SU-DHL-6 (cell line): ENCODE measurements at regions not wholly inside any gene's neighbourhood (a gene's known extent, or its start where the extent isn't known, plus 50 kb on each side); places are given as distances from the start of the nearest gene placed in this dataset.
"Not testable (repeated sequence)": the region's sequence is repeated elsewhere in the genome, so short reads cannot be mapped to it uniquely, and the experiment has no call there.

Experiments used
- H2AFZ ChIP-seq: fragments of 200-600 bp; sonication (generic); 2 replicates; pipeline ENCODE4 v1.6.1; 2014; ENCODE audit warnings: low read depth, mild to moderate bottlenecking, moderate library complexity, mixed read lengths, antibody characterized with exemption, low read length; ENCODE audit not compliant: severe bottlenecking
- H3F3A ChIP-seq: fragments of 200-600 bp; shearing (Covaris generic); 2 replicates; pipeline ENCODE4 v1.6.0; 2016; ENCODE audit warnings: antibody characterized with exemption, mild to moderate bottlenecking; ENCODE audit not compliant: insufficient read depth
- H3K27ac ChIP-seq: fragments of 200-600 bp; sonication (generic); 2 replicates; pipeline ENCODE4 v1.5.1; 2016; ENCODE audit warnings: low read depth, mild to moderate bottlenecking, low read length, moderate library complexity, mixed read lengths
- H3K27me3 ChIP-seq: fragments of 200-600 bp; sonication (generic), shearing (Covaris generic); 2 replicates; pipeline ENCODE4 v1.6.0; 2014; ENCODE audit warnings: mild to moderate bottlenecking, low read length
- H3K36me3 ChIP-seq: fragments of 200-600 bp; sonication (generic); 2 replicates; pipeline ENCODE4 v1.6.1; 2014; ENCODE audit warnings: mild to moderate bottlenecking, low read length, mixed read lengths
- H3K4me2 ChIP-seq: fragments of 300-600, 200-600 bp; shearing (Covaris generic), sonication (generic); 2 replicates; pipeline ENCODE4 v1.6.0; 2014; ENCODE audit warnings: low read length, low read depth, mild to moderate bottlenecking; ENCODE audit not compliant: poor library complexity, severe bottlenecking
- H3K4me3 ChIP-seq: fragments of 200-600 bp; sonication (generic); 2 replicates; pipeline ENCODE4 v1.5.1; 2014; ENCODE audit warnings: antibody characterized with exemption, low read length, mild to moderate bottlenecking, mixed read lengths; ENCODE audit not compliant: insufficient read depth, poor library complexity, severe bottlenecking
- H3K79me2 ChIP-seq: fragments of 200-600 bp; sonication (generic); 2 replicates; pipeline ENCODE4 v1.6.1; 2014; ENCODE audit warnings: mild to moderate bottlenecking, low read length, moderate library complexity; ENCODE audit not compliant: insufficient read depth
- H3K9ac ChIP-seq: fragments of 200-600 bp; sonication (generic); 2 replicates; pipeline ENCODE4 v1.7.0; 2014; ENCODE audit warnings: mild to moderate bottlenecking, low read length
- H3K9me2 ChIP-seq: fragments of 200-600 bp; sonication (generic); replicated peaks from 2 replicates; pipeline ENCODE4 v1.6.1; 2014; ENCODE audit warnings: low read length; ENCODE audit not compliant: insufficient read depth
- H3K9me3 ChIP-seq: fragments of 200-600 bp; sonication (generic); 2 replicates; pipeline ENCODE4 v1.6.1; 2014; ENCODE audit warnings: low read length, mixed read lengths; ENCODE audit not compliant: insufficient read depth
- H4K20me1 ChIP-seq: fragments of 200-600 bp; sonication (generic); 2 replicates; pipeline ENCODE4 v1.6.1; 2014; ENCODE audit warnings: low read depth, mild to moderate bottlenecking, antibody characterized with exemption, low read length, moderate library complexity, mixed read lengths
- EZH2phosphoT487 ChIP-seq: fragments of 200-600 bp; sonication (generic), shearing (Covaris generic); conservative IDR thresholded peaks from 2 replicates; pipeline ENCODE4 v1.6.1; 2018; ENCODE audit warnings: mild to moderate bottlenecking, antibody characterized with exemption, low read length, moderate library complexity, mixed read lengths
- TF ChIP-seq, protein P1 (sequence below): fragments of 200-600 bp; sonication (generic); IDR thresholded peaks from one replicate; pipeline ENCODE4 v1.5.1; 2017; ENCODE audit warnings: antibody characterized with exemption, mild to moderate bottlenecking, low read length, moderate library complexity; ENCODE audit not compliant: insufficient read depth, poor library complexity, severe bottlenecking

DNA sequence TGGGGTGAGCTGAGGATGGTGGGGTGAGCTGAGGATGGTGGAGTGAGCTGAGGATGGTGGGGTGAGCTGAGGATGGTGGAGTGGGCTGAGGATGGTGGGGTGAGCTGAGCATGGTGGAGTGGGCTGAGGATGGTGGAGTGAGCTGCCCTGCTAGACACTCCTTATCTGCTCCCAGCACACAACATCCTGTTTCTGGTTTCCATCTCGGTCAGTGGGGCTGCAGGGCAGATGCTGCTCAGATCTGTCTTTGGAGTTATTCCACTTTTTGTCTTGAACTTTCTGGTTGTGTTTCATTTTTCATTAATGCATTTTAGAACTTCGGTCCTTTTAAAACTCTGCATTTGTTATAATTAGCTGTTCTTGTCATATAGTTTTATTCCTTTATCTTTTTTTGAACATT lies 67.9 kb upstream of the ANTXRL start:
- H3K27ac ChIP-seq, result no peak overlapping the region
- H4K20me1 ChIP-seq, result no peaks in the 10 kb centered on the region
- no peaks in the 10 kb centered on the region for H3F3A ChIP-seq
- no peak overlapping the region for H3K4me3 ChIP-seq
- H3K79me2 ChIP-seq, result no peaks in the 10 kb centered on the region
- H3K9me2 ChIP-seq, result no peaks in the 10 kb centered on the region
- TF ChIP-seq EZH2phosphoT487, result no peak
- TF ChIP-seq, protein P1, sequence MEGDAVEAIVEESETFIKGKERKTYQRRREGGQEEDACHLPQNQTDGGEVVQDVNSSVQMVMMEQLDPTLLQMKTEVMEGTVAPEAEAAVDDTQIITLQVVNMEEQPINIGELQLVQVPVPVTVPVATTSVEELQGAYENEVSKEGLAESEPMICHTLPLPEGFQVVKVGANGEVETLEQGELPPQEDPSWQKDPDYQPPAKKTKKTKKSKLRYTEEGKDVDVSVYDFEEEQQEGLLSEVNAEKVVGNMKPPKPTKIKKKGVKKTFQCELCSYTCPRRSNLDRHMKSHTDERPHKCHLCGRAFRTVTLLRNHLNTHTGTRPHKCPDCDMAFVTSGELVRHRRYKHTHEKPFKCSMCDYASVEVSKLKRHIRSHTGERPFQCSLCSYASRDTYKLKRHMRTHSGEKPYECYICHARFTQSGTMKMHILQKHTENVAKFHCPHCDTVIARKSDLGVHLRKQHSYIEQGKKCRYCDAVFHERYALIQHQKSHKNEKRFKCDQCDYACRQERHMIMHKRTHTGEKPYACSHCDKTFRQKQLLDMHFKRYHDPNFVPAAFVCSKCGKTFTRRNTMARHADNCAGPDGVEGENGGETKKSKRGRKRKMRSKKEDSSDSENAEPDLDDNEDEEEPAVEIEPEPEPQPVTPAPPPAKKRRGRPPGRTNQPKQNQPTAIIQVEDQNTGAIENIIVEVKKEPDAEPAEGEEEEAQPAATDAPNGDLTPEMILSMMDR, result no peak
- no peak overlapping the region for H3K4me2 ChIP-seq
- H3K9me3 ChIP-seq, result no peaks in the 10 kb centered on the region
- no peak overlapping the region for H2AFZ ChIP-seq
- no peaks in the 10 kb centered on the region for H3K36me3 ChIP-seq
- H3K9ac ChIP-seq, result no peak overlapping the region
- no peaks in the 10 kb centered on the region for H3K27me3 ChIP-seq

DNA sequence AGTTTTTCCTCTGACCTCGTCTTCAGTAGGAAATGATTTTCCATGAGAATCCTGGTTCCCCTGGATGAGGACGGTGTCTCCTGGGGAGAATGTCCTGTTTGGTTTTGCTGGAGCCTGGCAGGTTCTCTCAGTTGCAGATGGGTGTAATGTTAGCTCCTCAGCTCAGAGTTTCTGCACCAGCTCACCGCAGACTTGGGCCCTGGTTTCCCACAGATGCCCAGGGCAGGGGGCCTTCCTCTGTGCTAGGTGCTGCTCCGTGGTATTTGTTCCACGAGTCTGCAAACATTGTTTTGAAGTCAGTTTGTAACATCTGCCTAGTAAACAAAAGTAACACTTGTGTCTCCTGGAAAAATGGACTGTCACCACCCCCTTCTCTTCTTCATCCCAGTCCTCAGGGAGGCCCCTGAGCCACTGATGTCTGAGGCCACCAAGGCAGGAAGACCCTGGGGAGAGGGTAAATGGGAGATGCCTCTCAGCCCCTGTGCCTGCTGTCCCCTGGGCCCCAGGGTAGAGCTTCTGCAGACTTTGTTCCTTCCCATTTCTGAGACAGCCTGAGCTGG lies 67.3 kb upstream of the ANTXRL start:
- not testable (repeated sequence) for H3K79me2 ChIP-seq, H3K27ac ChIP-seq, H4K20me1 ChIP-seq, H3F3A ChIP-seq, H2AFZ ChIP-seq, H3K4me3 ChIP-seq, H3K36me3 ChIP-seq, H3K9ac ChIP-seq, H3K9me3 ChIP-seq, H3K27me3 ChIP-seq, H3K9me2 ChIP-seq, H3K4me2 ChIP-seq

DNA sequence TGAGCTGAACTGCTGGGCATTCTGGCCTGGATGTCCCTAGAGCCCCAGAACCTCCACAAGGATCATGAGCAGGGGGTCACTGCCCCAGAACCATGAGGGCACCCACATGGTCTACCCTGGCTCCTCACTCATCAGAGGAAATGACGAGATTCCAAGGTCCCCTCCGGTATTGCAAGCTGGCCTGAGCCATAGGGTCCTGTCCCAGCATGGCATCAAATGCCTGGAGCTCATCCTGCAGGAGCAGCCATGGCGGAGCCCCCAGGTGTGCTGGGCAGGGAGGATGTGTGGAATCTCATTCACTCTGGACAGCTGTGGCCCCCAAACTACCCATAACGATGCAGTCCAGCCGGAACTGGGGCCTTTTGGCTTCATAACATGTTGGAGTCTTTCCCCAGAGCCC lies 66.6 kb upstream of the ANTXRL start:
- no peaks in the 10 kb centered on the region for H3K36me3 ChIP-seq
- no peaks in the 10 kb centered on the region for H4K20me1 ChIP-seq
- no peaks in the 10 kb centered on the region for H3K27me3 ChIP-seq
- TF ChIP-seq, protein P1, result no peak
- no peak for TF ChIP-seq EZH2phosphoT487
- H2AFZ ChIP-seq, result no peak overlapping the region
- H3F3A ChIP-seq, result no peaks in the 10 kb centered on the region
- H3K4me3 ChIP-seq, result no peak overlapping the region
- H3K9me2 ChIP-seq, result no peaks in the 10 kb centered on the region
- no peak overlapping the region for H3K4me2 ChIP-seq
- no peak overlapping the region for H3K27ac ChIP-seq
- H3K9me3 ChIP-seq, result no peaks in the 10 kb centered on the region
- H3K79me2 ChIP-seq, result no peaks in the 10 kb centered on the region
- H3K9ac ChIP-seq, result no peak overlapping the region

GRCh38 chr10:46220872-46221538 lies 65.8 kb upstream of the ANTXRL start:
- Histone ChIP-seq H3K27ac (no peak overlapping the region), H3K4me3 (no peak overlapping the region), H2AFZ (no peak overlapping the region), H3K9ac (no peak overlapping the region), H3K36me3 (no peaks in the 10 kb centered on the region), H3K4me2 (no peak overlapping the region), H3K9me2 (no peaks in the 10 kb centered on the region), H3K79me2 (no peaks in the 10 kb centered on the region), H3K9me3 (no peaks in the 10 kb centered on the region), H4K20me1 (no peaks in the 10 kb centered on the region), H3K27me3 (no peaks in the 10 kb centered on the region), H3F3A (no peaks in the 10 kb centered on the region)
- no peak for TF ChIP-seq EZH2phosphoT487
- TF ChIP-seq, protein P1, result no peak
